Fibroblast of skin of abdomen (primary cell): ENCODE measurements at regions not wholly inside any gene's neighbourhood (a gene's known extent, or its start where the extent isn't known, plus 50 kb on each side); places are given as distances from the start of the nearest gene placed in this dataset.

ENCODE experiments used
- DNase-seq: peaks from one replicate; pipeline ENCODE4 v3.0.0-alpha.2; 2013

DNA sequence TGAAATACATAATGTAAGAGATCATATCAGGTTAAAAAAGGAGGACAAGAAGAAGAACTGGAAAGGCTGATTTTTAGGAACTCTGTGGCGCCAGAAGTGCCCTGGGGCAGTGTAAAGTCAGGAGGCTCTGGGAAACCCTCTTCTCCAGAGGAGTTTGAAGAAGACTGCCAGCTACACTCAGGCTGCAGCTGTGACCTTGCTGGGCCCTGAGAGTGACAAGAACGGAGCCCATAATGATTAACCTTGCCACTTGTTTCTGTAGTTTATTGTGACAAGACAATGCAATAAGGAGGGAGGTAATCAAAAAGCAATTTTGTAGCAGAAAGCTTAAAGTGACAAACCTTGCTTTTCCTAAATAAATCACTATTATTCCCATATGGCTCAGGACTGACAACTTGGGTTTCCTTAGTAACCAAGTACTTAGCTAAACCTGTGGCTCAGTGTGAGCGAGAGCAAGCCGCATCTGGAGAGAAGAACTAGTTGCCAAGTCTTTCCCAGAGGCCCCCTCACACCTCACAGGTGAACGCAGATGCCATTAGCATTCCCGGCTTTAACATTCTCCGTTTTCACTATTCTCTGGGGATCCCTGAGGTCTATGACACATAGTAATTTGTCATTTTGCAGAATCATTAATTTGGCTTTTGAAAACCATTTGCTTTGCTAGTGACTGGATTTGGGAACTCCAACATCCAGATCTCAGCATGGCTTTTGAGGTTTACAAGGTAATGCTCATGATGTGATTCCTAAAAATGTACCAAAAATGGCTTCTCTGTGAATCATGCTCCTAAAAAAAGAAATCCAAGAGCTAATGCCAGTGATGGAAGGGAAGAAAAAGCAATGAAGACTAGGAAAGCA is 115.9 kb downstream of the OMA1 start:
- peak; percentile 63 for DNase-seq

GRCh38 chr1:58426918-58427317 is 119.6 kb downstream of the OMA1 start:
- DNase-seq, result no peak

DNA sequence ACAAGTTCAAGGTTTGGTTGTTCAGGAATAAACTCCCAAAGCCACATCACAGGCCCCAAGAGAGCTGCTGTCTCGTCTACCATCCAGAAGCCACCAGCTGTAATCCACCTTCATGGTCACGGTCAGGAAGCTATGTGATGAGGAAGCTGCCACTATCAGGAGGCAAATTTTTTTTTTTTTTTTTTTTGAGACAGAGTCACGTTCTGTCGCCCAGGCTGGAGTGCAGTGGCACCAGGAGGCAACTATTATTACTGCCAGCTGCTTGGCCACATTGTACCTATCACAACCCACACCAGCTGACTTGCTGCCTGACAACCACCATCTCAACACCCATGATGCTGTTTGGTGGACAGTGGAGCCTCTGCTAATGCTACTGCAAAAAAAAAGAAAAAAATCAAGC is 124.1 kb downstream of the OMA1 start:
- no peak for DNase-seq

GRCh38 chr1:58418283-58419228 is 128.0 kb downstream of the OMA1 start:
- DNase-seq, result no peak

DNA sequence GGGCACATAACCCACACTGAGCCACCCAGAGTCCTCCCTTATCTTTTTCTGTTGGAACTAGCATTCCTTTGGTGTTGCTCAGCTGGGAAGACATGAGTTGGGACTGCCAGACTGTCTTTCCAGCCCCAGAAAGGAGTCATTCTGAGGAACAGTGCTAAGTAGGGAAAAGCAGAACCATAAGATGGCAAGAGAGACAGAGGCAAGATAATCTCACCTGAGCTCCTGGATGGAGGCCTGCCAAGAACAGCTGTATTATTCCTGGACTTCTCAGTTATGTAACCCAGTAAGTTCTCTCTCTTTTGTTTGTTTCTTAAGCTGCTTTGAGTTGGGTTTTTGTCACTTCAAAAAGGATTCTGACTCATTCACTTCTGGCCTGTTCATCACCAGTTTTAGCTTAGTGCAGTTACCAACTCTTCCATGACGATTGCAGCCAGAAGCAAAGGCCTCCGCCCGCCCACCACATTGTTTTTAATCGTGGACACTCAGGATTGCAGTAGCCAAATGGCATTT is 134.4 kb downstream of the OMA1 start:
- DNase-seq, result peak; percentile 45

DNA sequence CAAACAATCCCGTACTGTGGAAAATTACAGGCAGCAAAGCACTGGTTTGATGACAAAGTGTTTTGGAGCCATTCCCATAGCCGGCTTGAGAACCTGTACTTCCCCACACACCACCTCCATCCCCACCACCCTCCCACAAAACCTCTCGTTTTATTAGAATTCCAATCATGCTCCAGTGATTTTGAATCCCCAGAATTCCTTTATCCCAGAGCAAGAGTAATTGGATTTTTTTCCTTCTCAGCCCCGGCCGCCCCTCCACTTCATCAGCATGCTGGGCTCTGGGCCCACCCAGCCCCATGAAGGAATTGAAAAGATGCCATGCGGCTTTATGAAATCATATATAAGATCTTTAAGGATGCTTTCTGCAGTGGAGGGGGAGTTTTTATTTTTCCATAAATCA is 136.6 kb downstream of the OMA1 start:
- peak; percentile 92 for DNase-seq

- DNase-seq, result no peak
Measured at GRCh38 chr1:58409336-58409735, 137.2 kb downstream of the OMA1 start.

- no peak for DNase-seq
Measured at GRCh38 chr1:58406301-58407071, 140.0 kb downstream of the OMA1 start.

GRCh38 chr1:58405660-58406059 is 140.9 kb downstream of the OMA1 start:
- DNase-seq, result no peak

DNA sequence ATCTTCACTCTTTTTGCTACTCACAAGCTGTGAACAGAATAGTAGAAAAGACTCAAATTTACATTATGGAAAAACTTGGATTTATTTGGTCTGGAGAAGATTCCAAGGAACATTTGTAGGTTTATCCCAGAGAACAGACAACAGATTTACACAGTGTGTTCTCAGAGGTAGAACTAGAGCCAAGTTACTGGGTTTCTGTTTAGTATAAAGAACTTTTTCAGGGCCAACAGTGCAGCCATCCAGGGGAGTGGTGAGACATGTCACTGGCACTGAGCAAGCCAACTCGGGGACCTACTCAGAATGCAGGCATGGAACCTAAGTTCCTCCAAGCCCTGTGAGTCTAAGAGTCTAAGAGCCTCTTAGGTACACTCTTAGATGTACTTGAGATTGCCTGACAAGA is 142.6 kb downstream of the OMA1 start:
- DNase-seq, result no peak

DNA sequence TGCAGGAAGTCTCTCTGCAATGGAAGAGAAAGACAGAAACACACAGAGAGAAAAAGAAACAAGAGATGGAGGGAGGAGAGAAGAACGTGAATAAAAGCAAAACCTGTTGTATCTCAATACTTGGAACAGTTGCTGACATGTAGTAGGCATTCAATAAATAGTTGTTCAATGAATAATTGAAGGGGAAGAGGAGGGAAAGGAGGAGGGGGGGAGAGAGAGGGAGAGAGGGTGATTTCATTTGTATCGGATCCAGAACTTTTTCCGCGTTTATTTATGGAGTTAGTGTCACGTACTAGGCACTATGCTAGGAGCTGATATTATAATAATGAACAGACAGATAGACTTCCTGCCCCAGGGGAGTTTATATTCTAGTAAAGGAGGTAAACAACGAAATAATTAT is 144.1 kb downstream of the OMA1 start:
- peak; percentile 72 for DNase-seq

DNA sequence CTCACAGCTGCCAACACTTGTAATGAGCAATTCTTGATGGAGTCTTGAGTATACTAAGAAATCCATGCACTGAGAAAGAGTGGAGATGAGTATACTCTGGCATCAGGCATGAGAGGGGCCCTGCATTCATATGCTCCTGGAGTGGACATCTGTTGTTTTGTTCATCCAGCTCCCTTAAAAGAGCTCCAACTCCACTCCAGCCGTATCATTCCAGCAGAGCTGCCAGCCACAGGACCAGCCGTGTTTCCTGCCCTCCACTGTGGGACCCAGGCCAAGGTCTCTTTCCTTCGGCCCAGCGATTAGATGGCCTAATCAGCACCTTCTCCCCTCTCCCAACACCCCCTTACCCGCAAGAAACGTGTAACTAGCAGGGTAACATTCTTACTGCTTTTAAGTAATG is 144.5 kb downstream of the OMA1 start:
- DNase-seq, result peak; percentile 21

GRCh38 chr1:58399176-58399575 is 147.3 kb downstream of the OMA1 start:
- DNase-seq, result no peak

DNA sequence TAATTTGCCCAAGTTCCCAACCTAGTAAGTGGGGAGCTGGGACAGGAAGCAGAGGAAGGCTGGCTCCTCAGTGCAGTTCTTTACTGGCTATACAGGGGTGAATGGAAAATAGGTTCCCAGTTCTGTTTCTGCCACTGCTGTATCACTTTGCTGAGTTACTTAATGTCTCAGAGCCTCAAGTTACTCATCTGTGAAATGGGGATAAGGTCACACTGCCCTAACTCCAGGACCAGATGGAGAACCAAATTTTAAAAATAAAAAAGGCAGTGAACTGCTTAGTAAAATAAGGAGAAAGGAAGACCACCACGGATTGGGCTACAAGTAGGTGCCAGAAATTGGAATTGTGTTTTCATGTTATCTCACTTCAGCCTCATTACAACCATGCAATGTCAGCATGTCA is 147.8 kb downstream of the OMA1 start:
- DNase-seq, result no peak

DNA sequence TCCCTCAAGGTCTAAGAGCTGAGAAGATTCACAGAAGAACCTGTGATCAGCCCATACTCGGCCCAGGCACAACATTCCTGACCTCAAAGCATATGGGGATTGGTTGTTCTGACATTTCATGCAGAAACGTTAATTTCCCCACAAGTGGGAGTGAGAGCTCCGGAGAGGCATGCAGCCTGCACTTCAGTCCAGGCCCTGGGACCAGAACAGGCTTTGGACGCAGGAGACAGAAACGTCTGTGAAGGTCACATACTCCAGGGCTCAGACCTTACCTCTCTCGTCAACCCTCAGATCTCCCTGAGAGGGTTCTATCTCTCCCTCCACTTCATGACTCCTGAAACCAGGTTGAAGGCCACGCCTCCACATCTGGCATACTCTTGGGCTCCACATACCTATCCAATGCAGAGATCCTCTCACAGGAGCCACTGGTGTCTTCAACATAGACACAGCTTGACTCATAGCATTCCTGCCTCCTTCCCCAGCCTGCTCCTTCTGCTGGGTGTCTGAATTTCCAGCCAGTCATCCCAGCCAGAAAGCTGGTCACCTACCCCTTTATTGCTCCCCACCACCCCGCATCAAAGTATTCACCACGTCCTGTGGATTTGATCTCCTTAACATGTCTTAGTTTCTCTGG is 149.2 kb downstream of the OMA1 start:
- peak; percentile 96 for DNase-seq

GRCh38 chr1:58396150-58396549 is 150.4 kb downstream of the OMA1 start:
- DNase-seq, result no peak

- peak; percentile 96 for DNase-seq
Measured at GRCh38 chr1:58395355-58395754, 151.2 kb downstream of the OMA1 start.

DNA sequence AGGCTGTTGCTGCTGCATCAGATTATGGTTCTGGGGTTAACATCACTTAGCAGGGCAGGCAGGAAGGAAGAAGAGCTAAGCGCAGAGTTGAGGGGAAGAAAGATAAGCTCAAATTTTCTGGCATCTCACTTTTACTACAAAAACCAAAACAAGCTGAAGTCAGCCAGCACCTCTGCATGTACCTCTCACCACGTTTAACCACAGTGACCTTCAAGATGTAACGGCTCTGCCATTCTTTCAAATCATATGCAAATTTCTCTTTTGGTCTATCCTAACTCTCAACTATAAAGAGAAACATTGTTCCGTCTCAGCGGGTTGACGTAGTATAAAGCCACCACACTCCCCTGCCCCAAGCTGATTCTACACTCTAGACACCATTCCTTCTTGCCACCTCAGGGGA is 154.4 kb downstream of the OMA1 start:
- DNase-seq, result no peak

- no peak for DNase-seq
Measured at GRCh38 chr1:58391514-58391913, 155.0 kb downstream of the OMA1 start.

- DNase-seq, result no peak
Measured at GRCh38 chr1:58391056-58391455, 155.5 kb downstream of the OMA1 start.

- no peak for DNase-seq
Measured at GRCh38 chr1:58390091-58390490, 156.4 kb downstream of the OMA1 start.

- no peak for DNase-seq
Measured at GRCh38 chr1:58380345-58380744, 166.2 kb downstream of the OMA1 start.
